ENCODE measurements at regions not wholly inside any gene's neighbourhood (a gene's known extent, or its start where the extent isn't known, plus 50 kb on each side); places are given as distances from the start of the nearest gene placed in this dataset.
A peak's percentile ranks its signal among the peaks of the same experiment; 100 is the strongest.

GRCh38 chr1:108082738-108083562, 117.2 kb downstream of the SLC25A24 start:
- DNase-seq (ENCODE audit: low spot score) = no peak

- DNase-seq (ENCODE audit: low spot score) = no peak
Observed at GRCh38 chr1:108082001-108082400, 117.0 kb upstream of the VAV3 start.

GRCh38 chr1:108080448-108080847, 115.5 kb upstream of the VAV3 start:
- no peak for DNase-seq (ENCODE audit: low spot score)

- DNase-seq (ENCODE audit: low spot score) = no peak
Observed at GRCh38 chr1:108079440-108080025, 114.6 kb upstream of the VAV3 start.

GRCh38 chr1:108077991-108078390, 113.0 kb upstream of the VAV3 start:
- DNase-seq (ENCODE audit: low spot score) = no peak

- DNase-seq (ENCODE audit: low spot score) = no peak
Observed at GRCh38 chr1:108075055-108075454, 110.1 kb upstream of the VAV3 start.

GRCh38 chr1:108072776-108073175, 107.8 kb upstream of the VAV3 start:
- DNase-seq (ENCODE audit: low spot score) = no peak

GRCh38 chr1:108072212-108072611, 107.2 kb upstream of the VAV3 start:
- DNase-seq (ENCODE audit: low spot score) = no peak

GRCh38 chr1:108071601-108072000, 106.6 kb upstream of the VAV3 start:
- DNase-seq (ENCODE audit: low spot score) = no peak

GRCh38 chr1:108070662-108071061, 105.7 kb upstream of the VAV3 start:
- no peak for DNase-seq (ENCODE audit: low spot score)

GRCh38 chr1:108067884-108068540, 103.0 kb upstream of the VAV3 start:
- no peak for DNase-seq (ENCODE audit: low spot score)

- no peak for DNase-seq (ENCODE audit: low spot score)
Observed at GRCh38 chr1:108066808-108067207, 101.8 kb upstream of the VAV3 start.

- no peak for DNase-seq (ENCODE audit: low spot score)
Observed at GRCh38 chr1:108064255-108064654, 99.3 kb upstream of the VAV3 start.

GRCh38 chr1:108063703-108064102, 98.7 kb upstream of the VAV3 start:
- DNase-seq (ENCODE audit: low spot score) = no peak

- no peak for DNase-seq (ENCODE audit: low spot score)
Observed at GRCh38 chr1:108059945-108060344, 95.0 kb upstream of the VAV3 start.

- DNase-seq (ENCODE audit: low spot score) = no peak
Observed at GRCh38 chr1:108057541-108057940, 92.6 kb upstream of the VAV3 start.

GRCh38 chr1:108056436-108056990, 91.5 kb upstream of the VAV3 start:
- no peak for DNase-seq (ENCODE audit: low spot score)

- no peak for DNase-seq (ENCODE audit: low spot score)
Observed at GRCh38 chr1:108055387-108055786, 90.4 kb upstream of the VAV3 start.

- no peak for DNase-seq (ENCODE audit: low spot score)
Observed at GRCh38 chr1:108054396-108054795, 89.4 kb upstream of the VAV3 start.

GRCh38 chr1:108053270-108054013, 88.5 kb upstream of the VAV3 start:
- DNase-seq (ENCODE audit: low spot score) = peak; percentile 35

- DNase-seq (ENCODE audit: low spot score) = no peak
Observed at GRCh38 chr1:108051631-108052377, 86.8 kb upstream of the VAV3 start.

Data from AG08395 (cell line).